Naive B cell (primary cell): ENCODE measurements at regions not wholly inside any gene's neighbourhood (a gene's known extent, or its start where the extent isn't known, plus 50 kb on each side); places are given as distances from the start of the nearest gene placed in this dataset.

Source experiments
- ATAC-seq, 2 donors: fragments of 150-1000 bp; cut with Tn5 transposase; 2 replicates each; pipeline ENCODE4 v1.10.0; 2021; ENCODE audit warnings: low read depth in 2 of 2, mild to moderate bottlenecking in 2 of 2, moderate library complexity in 2 of 2
- DNase-seq: peaks from one replicate; pipeline ENCODE4 v3.0.0; 2022
- H3K27ac Mint-ChIP-seq, 6 donors: one replicate each; pipeline ENCODE4 v1.8.0; 2020 to 2022; ENCODE audit warnings: mild to moderate bottlenecking in 6 of 6, mixed read lengths in 6 of 6, moderate library complexity in 5 of 6, inconsistent platforms in 2 of 6
- H3K27me3 Mint-ChIP-seq, 3 donors: one replicate each; pipeline ENCODE4 v1.8.0; 2021 to 2022; ENCODE audit warnings: mixed read lengths in 3 of 3, mild to moderate bottlenecking in 1 of 3
- H3K36me3 Mint-ChIP-seq, 2 donors: one replicate each; pipeline ENCODE4 v1.8.0; 2020 to 2022; ENCODE audit warnings: mixed read lengths in 2 of 2, inconsistent platforms in 1 of 2, mild to moderate bottlenecking in 1 of 2
- H3K4me1 Mint-ChIP-seq, 3 donors: one replicate each; pipeline ENCODE4 v1.8.0; 2020 to 2022; ENCODE audit warnings: mixed read lengths in 3 of 3, inconsistent platforms in 1 of 3, mild to moderate bottlenecking in 1 of 3, moderate library complexity in 1 of 3
- H3K4me3 Mint-ChIP-seq, 8 donors: one replicate each; pipeline ENCODE4 v1.8.0; 2020 to 2022; ENCODE audit warnings: mild to moderate bottlenecking in 8 of 8, mixed read lengths in 8 of 8, moderate library complexity in 8 of 8, inconsistent platforms in 2 of 8
- H3K9me3 Mint-ChIP-seq, 7 donors: one replicate each; pipeline ENCODE4 v1.8.0; 2020 to 2022; ENCODE audit warnings: mixed read lengths in 7 of 7, mild to moderate bottlenecking in 5 of 7, inconsistent platforms in 2 of 7, moderate library complexity in 1 of 7

- no peak for ATAC-seq
- DNase-seq: no peak
- Mint-ChIP-seq H3K4me1 (no peaks in the 10 kb centered on the region), H3K27me3 (no peaks in the 10 kb centered on the region), H3K36me3 (no peaks in the 10 kb centered on the region), H3K27ac (no peak overlapping the region), H3K4me3 (no peak overlapping the region), H3K9me3 (peaks cover 0 to 9% (median 5%) of the 10 kb centered on the region in 7 donors)
These were observed 582.0 kb upstream of the TMPRSS15 start for GRCh38 chr21:18985584-18985983.

DNA sequence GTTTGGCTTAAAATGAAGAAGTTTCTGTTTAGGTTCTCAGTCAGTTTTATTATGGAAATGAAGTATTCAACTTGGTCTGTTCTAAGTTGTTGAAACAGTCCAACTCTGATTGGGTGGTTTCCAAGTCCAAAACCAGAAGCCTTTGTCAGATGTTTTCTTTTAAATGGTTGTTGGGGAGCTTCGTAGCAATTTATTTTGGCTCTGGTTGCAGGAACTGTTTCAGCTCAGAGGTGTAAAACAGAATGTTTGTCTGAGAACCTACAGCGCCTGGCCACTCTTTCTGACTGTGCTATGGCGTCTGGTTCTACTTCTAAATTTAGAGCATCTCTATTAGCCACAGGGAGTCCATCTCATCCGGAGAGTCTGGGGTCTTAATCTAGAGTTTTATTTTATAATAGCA, 582.6 kb upstream of the TMPRSS15 start:
- Mint-ChIP-seq H3K9me3 (peaks cover 0 to 9% (median 5%) of the 10 kb centered on the region in 7 donors), H3K36me3 (no peaks in the 10 kb centered on the region), H3K4me3 (no peak overlapping the region), H3K27me3 (no peaks in the 10 kb centered on the region), H3K27ac (no peak overlapping the region), H3K4me1 (no peaks in the 10 kb centered on the region)
- DNase-seq (no peak), ATAC-seq (no peak)

- H3K4me1 Mint-ChIP-seq: no peaks in the 10 kb centered on the region
- no peaks in the 10 kb centered on the region for H3K36me3 Mint-ChIP-seq
- H3K9me3 Mint-ChIP-seq: peaks cover 0 to 9% (median 5%) of the 10 kb centered on the region in 7 donors
- ATAC-seq: no peak
- no peak overlapping the region for H3K27ac Mint-ChIP-seq
- H3K4me3 Mint-ChIP-seq: no peak overlapping the region
- DNase-seq: no peak
- H3K27me3 Mint-ChIP-seq: no peaks in the 10 kb centered on the region
These were observed 584.0 kb upstream of the TMPRSS15 start for GRCh38 chr21:18987520-18988026.

GRCh38 chr21:18989953-18990495, 586.4 kb upstream of the TMPRSS15 start:
- peaks cover 0 to 8% (median 2%) of the 10 kb centered on the region in 7 donors for H3K9me3 Mint-ChIP-seq
- H3K4me1 Mint-ChIP-seq: peaks cover 0 to 4% (median 0%) of the 10 kb centered on the region in 3 donors
- DNase-seq: no peak
- no peaks in the 10 kb centered on the region for H3K36me3 Mint-ChIP-seq
- H3K27ac Mint-ChIP-seq: no peak overlapping the region
- H3K4me3 Mint-ChIP-seq: no peak overlapping the region
- no peaks in the 10 kb centered on the region for H3K27me3 Mint-ChIP-seq
- no peak for ATAC-seq

DNA sequence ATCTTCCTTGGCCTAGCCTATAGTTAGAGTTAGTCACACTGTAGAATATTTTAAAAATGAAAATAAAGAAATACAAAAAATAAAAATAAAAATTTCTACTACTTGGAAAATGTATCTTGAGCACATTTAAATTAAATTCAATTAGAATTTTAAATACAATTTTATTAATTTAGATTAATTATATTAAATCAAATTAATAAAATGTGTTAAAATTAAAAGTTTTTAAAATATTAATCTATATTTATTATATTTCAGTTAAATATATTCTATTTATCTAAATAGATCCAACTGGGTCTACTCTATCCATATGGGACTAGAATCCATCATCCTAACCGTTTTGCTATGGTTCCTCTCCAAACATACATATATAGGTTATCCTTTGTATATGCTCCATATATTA, 588.3 kb upstream of the TMPRSS15 start:
- Mint-ChIP-seq H3K4me1 (peaks cover 0 to 4% (median 0%) of the 10 kb centered on the region in 3 donors), H3K4me3 (no peak overlapping the region), H3K9me3 (peaks cover 0 to 8% (median 2%) of the 10 kb centered on the region in 7 donors), H3K27me3 (no peaks in the 10 kb centered on the region), H3K36me3 (no peaks in the 10 kb centered on the region), H3K27ac (no peak overlapping the region)
- ATAC-seq: no peak
- no peak for DNase-seq

- DNase-seq: no peak
- no peaks in the 10 kb centered on the region for H3K4me1 Mint-ChIP-seq
- no peak overlapping the region for H3K4me3 Mint-ChIP-seq
- H3K27ac Mint-ChIP-seq: no peak overlapping the region
- H3K36me3 Mint-ChIP-seq: no peaks in the 10 kb centered on the region
- ATAC-seq: no peak
- no peaks in the 10 kb centered on the region for H3K27me3 Mint-ChIP-seq
- peaks cover 0 to 5% (median 0%) of the 10 kb centered on the region in 7 donors for H3K9me3 Mint-ChIP-seq
These were observed 606.7 kb upstream of the TMPRSS15 start for GRCh38 chr21:19010251-19010650.

- H3K27ac Mint-ChIP-seq: no peak overlapping the region
- peaks cover 0 to 5% (median 0%) of the 10 kb centered on the region in 7 donors for H3K9me3 Mint-ChIP-seq
- H3K4me3 Mint-ChIP-seq: no peak overlapping the region
- ATAC-seq: no peak
- no peaks in the 10 kb centered on the region for H3K4me1 Mint-ChIP-seq
- H3K36me3 Mint-ChIP-seq: no peaks in the 10 kb centered on the region
- H3K27me3 Mint-ChIP-seq: no peaks in the 10 kb centered on the region
- no peak for DNase-seq
These were observed 607.4 kb upstream of the TMPRSS15 start for GRCh38 chr21:19010996-19011395.

DNA sequence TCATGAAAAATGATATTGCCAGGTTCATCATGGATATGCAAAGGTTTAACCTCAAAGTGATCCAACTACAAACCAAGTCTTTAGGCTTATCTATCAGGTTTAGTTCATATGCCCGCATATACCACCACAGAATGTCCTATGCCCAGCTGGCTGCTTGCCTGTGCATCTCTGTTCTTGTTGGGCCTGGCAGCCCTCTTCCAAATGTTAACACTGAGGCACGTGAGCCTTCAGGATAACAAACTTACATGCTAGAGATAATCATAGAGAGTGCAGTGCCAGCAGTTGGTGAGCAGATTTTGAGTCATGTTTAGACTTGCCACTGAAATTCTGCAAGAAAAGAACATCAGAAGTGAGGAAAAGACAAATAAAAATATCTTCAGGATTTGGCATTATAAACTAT, 607.9 kb upstream of the TMPRSS15 start:
- no peak overlapping the region for H3K27ac Mint-ChIP-seq
- no peaks in the 10 kb centered on the region for H3K36me3 Mint-ChIP-seq
- DNase-seq (no peak), ATAC-seq (no peak)
- H3K27me3 Mint-ChIP-seq: no peaks in the 10 kb centered on the region
- H3K4me1 Mint-ChIP-seq: no peaks in the 10 kb centered on the region
- no peak overlapping the region for H3K4me3 Mint-ChIP-seq
- H3K9me3 Mint-ChIP-seq: peaks cover 0 to 5% (median 0%) of the 10 kb centered on the region in 7 donors

DNA sequence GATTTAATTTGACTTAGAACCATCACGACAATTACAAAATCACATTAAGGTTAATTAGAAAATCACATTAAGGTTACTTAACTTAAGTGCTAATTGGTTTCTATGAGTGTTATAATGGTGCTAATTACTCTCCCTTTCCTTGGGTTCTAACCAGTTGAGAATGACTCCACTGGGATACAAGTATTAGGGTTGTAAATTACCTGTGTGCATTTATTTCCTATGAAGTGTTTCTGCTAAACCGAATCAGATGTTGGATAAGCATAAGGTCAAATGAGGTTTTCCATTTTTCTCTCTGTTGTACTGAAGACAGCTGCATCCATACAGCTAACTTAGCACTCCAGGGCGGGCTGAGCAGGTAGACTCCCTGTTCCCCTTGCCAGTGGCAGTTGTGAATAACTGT, 610.3 kb upstream of the TMPRSS15 start:
- H3K4me3 Mint-ChIP-seq: no peak overlapping the region
- no peak for ATAC-seq
- no peaks in the 10 kb centered on the region for H3K36me3 Mint-ChIP-seq
- H3K9me3 Mint-ChIP-seq: peaks cover 0 to 4% (median 0%) of the 10 kb centered on the region in 7 donors
- no peak overlapping the region for H3K27ac Mint-ChIP-seq
- no peak for DNase-seq
- no peaks in the 10 kb centered on the region for H3K27me3 Mint-ChIP-seq
- no peaks in the 10 kb centered on the region for H3K4me1 Mint-ChIP-seq

GRCh38 chr21:19018529-19018928, 614.9 kb upstream of the TMPRSS15 start:
- ATAC-seq: no peak
- H3K9me3 Mint-ChIP-seq: peaks cover 0 to 6% (median 0%) of the 10 kb centered on the region in 7 donors
- no peak overlapping the region for H3K4me3 Mint-ChIP-seq
- H3K27me3 Mint-ChIP-seq: no peaks in the 10 kb centered on the region
- H3K36me3 Mint-ChIP-seq: no peaks in the 10 kb centered on the region
- DNase-seq: no peak
- no peaks in the 10 kb centered on the region for H3K4me1 Mint-ChIP-seq
- H3K27ac Mint-ChIP-seq: no peak overlapping the region

DNA sequence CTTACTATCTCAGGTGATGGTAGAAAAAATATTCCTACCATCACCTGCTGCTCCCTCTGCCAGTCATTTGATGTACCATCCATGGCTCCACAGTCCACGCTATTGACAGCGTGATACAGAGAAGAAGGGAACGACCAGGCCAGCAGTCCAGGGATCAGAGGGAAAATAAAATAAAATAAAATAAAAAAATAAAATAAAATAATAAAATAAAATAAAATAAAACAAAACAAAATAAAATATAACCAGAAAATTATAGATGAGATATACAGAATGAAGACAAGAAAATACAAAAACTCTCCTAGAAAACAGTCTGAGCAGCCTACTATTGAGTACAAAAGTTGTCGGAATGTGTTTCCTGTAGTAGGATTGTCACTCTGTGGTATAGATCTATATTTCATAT, 619.4 kb upstream of the TMPRSS15 start:
- Mint-ChIP-seq H3K9me3 (peaks cover 0 to 6% (median 0%) of the 10 kb centered on the region in 7 donors), H3K27me3 (no peaks in the 10 kb centered on the region), H3K27ac (no peak overlapping the region), H3K36me3 (no peaks in the 10 kb centered on the region), H3K4me1 (no peaks in the 10 kb centered on the region), H3K4me3 (no peak overlapping the region)
- DNase-seq (no peak), ATAC-seq (no peak)

DNA sequence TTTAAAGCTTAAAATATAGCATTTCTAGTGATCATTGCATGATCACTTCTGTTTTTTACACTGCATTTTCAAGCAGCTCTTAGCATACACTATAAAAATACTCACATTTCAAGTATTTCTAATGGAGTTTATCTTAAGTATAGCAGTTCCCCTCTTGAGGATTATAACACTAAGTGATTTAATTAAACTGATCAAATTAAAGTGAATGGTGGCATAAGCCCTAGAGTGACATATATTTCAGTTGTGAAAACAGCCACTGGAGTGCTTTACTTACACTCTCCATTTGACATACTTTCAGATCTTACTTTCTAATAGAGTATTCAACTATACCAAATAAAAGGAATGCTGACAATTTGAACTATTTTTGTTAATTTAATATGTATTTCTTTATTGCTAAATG, 623.3 kb upstream of the TMPRSS15 start:
- no peak overlapping the region for H3K27ac Mint-ChIP-seq
- H3K27me3 Mint-ChIP-seq: no peaks in the 10 kb centered on the region
- no peaks in the 10 kb centered on the region for H3K36me3 Mint-ChIP-seq
- H3K9me3 Mint-ChIP-seq: no peaks in the 10 kb centered on the region
- H3K4me3 Mint-ChIP-seq: no peak overlapping the region
- DNase-seq (no peak), ATAC-seq (no peak)
- no peaks in the 10 kb centered on the region for H3K4me1 Mint-ChIP-seq

DNA sequence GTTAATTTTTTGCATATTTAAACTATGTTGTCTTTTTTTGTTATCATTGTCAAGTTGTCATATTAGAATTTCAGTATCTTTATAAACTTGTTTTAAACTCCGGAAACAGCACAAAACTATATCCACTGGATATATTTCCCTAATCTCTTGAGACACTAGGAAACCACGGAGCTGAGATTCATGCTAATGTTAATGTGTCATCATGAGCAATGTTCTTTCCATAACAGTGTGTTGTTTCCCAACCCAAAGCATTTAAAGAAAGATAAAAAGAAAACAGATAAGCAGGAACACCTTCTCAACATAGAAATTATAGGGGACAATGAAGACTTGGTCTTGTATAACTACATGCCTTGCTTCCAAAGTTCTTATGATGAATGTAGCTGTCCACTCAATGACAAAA, 626.2 kb upstream of the TMPRSS15 start:
- no peaks in the 10 kb centered on the region for H3K36me3 Mint-ChIP-seq

GRCh38 chr21:19031953-19032352, 628.4 kb upstream of the TMPRSS15 start:
- Mint-ChIP-seq H3K4me1 (no peaks in the 10 kb centered on the region), H3K27ac (no peak overlapping the region), H3K27me3 (no peaks in the 10 kb centered on the region), H3K4me3 (no peak overlapping the region), H3K9me3 (peaks cover 0 to 5% (median 0%) of the 10 kb centered on the region in 7 donors), H3K36me3 (no peaks in the 10 kb centered on the region)
- no peak for DNase-seq
- no peak for ATAC-seq

More for the DNA sequence above, 626.2 kb upstream of the TMPRSS15 start:
- no peaks in the 10 kb centered on the region for H3K4me1 Mint-ChIP-seq
- ATAC-seq (no peak), DNase-seq (no peak)
- H3K9me3 Mint-ChIP-seq: peaks cover 0 to 5% (median 0%) of the 10 kb centered on the region in 7 donors
- no peaks in the 10 kb centered on the region for H3K27me3 Mint-ChIP-seq
- no peak overlapping the region for H3K4me3 Mint-ChIP-seq
- no peak overlapping the region for H3K27ac Mint-ChIP-seq

DNA sequence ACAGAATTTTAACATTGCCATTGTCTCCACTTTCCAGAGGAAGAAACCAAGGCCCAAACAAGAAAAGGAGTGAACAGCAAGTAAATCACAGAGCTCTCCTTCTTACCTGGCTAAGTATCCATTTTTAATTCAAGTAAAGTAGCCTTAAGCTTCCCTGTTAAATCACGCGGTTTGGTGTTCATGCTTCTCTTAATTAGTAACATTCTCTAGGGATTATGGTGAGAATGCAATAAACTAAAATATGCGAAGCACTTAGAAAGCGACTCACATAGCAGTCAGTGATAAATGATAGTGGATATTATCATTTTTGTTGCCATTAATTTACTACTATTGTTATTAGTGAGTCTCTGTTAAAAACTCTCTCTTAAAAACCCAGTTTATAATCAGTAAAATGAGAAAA, 630.5 kb upstream of the TMPRSS15 start:
- ATAC-seq (no peak), DNase-seq (no peak)
- Mint-ChIP-seq H3K27ac (no peak overlapping the region), H3K36me3 (no peaks in the 10 kb centered on the region), H3K9me3 (peaks cover 0 to 8% (median 0%) of the 10 kb centered on the region in 7 donors), H3K4me1 (no peaks in the 10 kb centered on the region), H3K27me3 (no peaks in the 10 kb centered on the region), H3K4me3 (no peak overlapping the region)
